OCI-LY3 (cell line): ENCODE measurements at regions not wholly inside any gene's neighbourhood (a gene's known extent, or its start where the extent isn't known, plus 50 kb on each side); places are given as distances from the start of the nearest gene placed in this dataset.

Experiments
- EZH2phosphoT487 ChIP-seq: fragments of 200-600 bp; shearing (Covaris generic); IDR thresholded peaks from 2 replicates; pipeline ENCODE4 v1.6.1; 2018; ENCODE audit warnings: antibody characterized with exemption, mixed run types, low read depth
- TF ChIP-seq, protein P1 (sequence below): fragments of 200-600, 300-600 bp; sonication (generic); IDR thresholded peaks from 2 replicates; pipeline ENCODE4 v1.5.1; 2014; ENCODE audit warnings: antibody characterized with exemption, low read length, low read depth

DNA sequence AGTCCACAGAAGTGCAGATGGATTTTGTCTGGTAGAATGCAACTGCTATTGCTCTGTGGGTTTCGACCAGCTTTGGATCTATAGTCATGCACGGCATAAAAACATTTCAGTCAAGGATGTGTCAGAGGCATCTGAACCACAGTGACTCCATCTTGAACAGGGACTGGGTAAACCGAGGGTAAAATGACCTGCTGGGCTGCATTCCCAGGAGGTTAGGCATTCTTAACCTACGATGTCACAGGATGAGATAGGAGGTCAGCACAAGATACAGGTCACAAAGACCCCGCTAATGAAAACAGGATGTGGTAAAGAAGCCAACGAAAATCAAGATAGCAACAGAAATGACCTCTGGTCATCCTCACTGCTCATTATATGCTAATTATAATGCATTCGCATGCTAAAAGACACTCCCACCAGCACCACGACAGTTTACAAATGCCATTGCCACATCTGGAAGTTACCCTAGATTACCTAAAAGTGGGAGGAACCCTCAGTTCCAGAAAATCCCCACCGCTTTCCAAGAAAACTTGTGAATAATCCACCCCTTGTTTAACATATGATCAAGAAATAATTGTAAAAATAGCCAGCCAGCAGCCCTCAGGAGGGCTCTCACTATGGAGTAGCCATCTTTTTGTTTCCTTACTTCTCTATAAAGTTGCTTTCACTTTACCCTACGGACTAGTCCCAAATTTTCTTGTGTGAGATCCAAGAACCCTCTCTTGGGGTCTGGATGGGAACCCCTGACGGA, 50.7 kb upstream of the CPXM2 start:
- TF ChIP-seq, protein P1, sequence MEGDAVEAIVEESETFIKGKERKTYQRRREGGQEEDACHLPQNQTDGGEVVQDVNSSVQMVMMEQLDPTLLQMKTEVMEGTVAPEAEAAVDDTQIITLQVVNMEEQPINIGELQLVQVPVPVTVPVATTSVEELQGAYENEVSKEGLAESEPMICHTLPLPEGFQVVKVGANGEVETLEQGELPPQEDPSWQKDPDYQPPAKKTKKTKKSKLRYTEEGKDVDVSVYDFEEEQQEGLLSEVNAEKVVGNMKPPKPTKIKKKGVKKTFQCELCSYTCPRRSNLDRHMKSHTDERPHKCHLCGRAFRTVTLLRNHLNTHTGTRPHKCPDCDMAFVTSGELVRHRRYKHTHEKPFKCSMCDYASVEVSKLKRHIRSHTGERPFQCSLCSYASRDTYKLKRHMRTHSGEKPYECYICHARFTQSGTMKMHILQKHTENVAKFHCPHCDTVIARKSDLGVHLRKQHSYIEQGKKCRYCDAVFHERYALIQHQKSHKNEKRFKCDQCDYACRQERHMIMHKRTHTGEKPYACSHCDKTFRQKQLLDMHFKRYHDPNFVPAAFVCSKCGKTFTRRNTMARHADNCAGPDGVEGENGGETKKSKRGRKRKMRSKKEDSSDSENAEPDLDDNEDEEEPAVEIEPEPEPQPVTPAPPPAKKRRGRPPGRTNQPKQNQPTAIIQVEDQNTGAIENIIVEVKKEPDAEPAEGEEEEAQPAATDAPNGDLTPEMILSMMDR: no peak
- no peak for TF ChIP-seq EZH2phosphoT487
